Spleen (tissue), 7 donors: ENCODE measurements at regions not wholly inside any gene's neighbourhood (a gene's known extent, or its start where the extent isn't known, plus 50 kb on each side); places are given as distances from the start of the nearest gene placed in this dataset.

Experiments used
- POLR2A ChIP-seq, 3 donors: fragments of 450-650 bp; IDR thresholded peaks; one replicate each; pipeline ENCODE4 v1.5.1; 2017; ENCODE audit warnings: antibody characterized with exemption in 3 of 3, mild to moderate bottlenecking in 1 of 3
- TF ChIP-seq, protein P1 (sequence below), 11 experiments: fragments of 200-600 bp in 7 of 11; fragments of 450-650 bp in 4 of 11; sonication (generic) in 4 of 11; IDR thresholded peaks in 8 of 11; conservative IDR thresholded peaks in 3 of 11; 1 replicate in 7 of 11; 2 replicates in 4 of 11; pipeline versions ENCODE4 v1.4.0 to v1.8.0; 2016 to 2021; ENCODE audit warnings: antibody characterized with exemption in 11 of 11, inconsistent platforms in 4 of 11, mild to moderate bottlenecking in 1 of 11
- donor health status: DM: no; HTN: no; CAD: no; lungs with moderate emphysema.
- donor health status: DM: no; HTN: no; CAD: no.
- donor health status: DM: no; HTN: no; CAD: no.

DNA sequence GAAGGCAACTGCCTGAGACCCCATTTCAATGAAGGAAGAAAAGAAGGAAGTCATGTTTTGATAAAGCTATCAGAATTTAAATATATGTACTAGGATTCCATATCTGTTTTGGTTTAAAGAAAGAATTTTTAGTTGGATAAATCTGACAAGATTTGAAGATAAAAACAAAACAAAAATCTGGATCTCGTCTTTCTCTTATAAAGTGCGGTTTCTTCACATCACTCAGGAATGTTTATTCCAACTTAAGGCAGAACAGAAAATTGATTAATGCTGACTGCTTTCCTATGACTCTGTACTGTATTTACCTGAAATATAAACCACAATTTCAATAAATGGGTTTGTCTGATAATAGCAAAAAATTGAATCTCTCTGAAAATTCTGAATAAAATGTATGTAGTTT, 439.7 kb downstream of the RFPL4B start:
- TF ChIP-seq, protein P1, sequence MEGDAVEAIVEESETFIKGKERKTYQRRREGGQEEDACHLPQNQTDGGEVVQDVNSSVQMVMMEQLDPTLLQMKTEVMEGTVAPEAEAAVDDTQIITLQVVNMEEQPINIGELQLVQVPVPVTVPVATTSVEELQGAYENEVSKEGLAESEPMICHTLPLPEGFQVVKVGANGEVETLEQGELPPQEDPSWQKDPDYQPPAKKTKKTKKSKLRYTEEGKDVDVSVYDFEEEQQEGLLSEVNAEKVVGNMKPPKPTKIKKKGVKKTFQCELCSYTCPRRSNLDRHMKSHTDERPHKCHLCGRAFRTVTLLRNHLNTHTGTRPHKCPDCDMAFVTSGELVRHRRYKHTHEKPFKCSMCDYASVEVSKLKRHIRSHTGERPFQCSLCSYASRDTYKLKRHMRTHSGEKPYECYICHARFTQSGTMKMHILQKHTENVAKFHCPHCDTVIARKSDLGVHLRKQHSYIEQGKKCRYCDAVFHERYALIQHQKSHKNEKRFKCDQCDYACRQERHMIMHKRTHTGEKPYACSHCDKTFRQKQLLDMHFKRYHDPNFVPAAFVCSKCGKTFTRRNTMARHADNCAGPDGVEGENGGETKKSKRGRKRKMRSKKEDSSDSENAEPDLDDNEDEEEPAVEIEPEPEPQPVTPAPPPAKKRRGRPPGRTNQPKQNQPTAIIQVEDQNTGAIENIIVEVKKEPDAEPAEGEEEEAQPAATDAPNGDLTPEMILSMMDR (IDR thresholded peaks at IDR 0.05 in 8 of 11, conservative IDR thresholded peaks at IDR 0.05 in 3 of 11), result no peak
- no peak for TF ChIP-seq POLR2A (IDR thresholded peaks at IDR 0.05)
